C4-2B (cell line): ENCODE measurements at regions not wholly inside any gene's neighbourhood (a gene's known extent, or its start where the extent isn't known, plus 50 kb on each side); places are given as distances from the start of the nearest gene placed in this dataset.
"Not testable (repeated sequence)": the region's sequence is repeated elsewhere in the genome, so short reads cannot be mapped to it uniquely, and the experiment has no call there.

Experiments
- H3K27ac ChIP-seq: fragments of 450-650 bp; 2 replicates; pipeline ENCODE4 v1.5.1; 2017
- CTCF ChIP-seq: fragments of 450-650 bp; conservative IDR thresholded peaks from 2 replicates; pipeline ENCODE4 v1.5.1; 2017; ENCODE audit warnings: mild to moderate bottlenecking
- ZFX ChIP-seq: fragments of 450-650 bp; IDR thresholded peaks from 2 replicates; pipeline ENCODE4 v1.6.1; 2017

- H3K27ac ChIP-seq: no peak overlapping the region
- TF ChIP-seq CTCF (no peak), ZFX (no peak)
Measured at GRCh38 chr1:218518216-218518740, 173.1 kb downstream of the TGFB2 start.

GRCh38 chr1:218520646-218521045, 175.5 kb downstream of the TGFB2 start:
- not testable (repeated sequence) for H3K27ac ChIP-seq

- TF ChIP-seq ZFX: no peak
- peak; percentile 66 for TF ChIP-seq CTCF
Measured at GRCh38 chr1:218521414-218522169, 176.5 kb downstream of the TGFB2 start.

GRCh38 chr1:218524526-218524925, 179.4 kb downstream of the TGFB2 start:
- no peak for TF ChIP-seq ZFX
- TF ChIP-seq CTCF: no peak
- H3K27ac ChIP-seq: no peak overlapping the region

More at GRCh38 chr1:218521414-218522169, 176.5 kb downstream of the TGFB2 start:
- no peak overlapping the region for H3K27ac ChIP-seq

GRCh38 chr1:218525031-218525430, 179.9 kb downstream of the TGFB2 start:
- TF ChIP-seq ZFX (no peak), CTCF (no peak)
- H3K27ac ChIP-seq: no peak overlapping the region

- no peak overlapping the region for H3K27ac ChIP-seq
- TF ChIP-seq ZFX (no peak), CTCF (no peak)
Measured at GRCh38 chr1:218525451-218526197, 180.5 kb downstream of the TGFB2 start.

- no peak for TF ChIP-seq CTCF
- H3K27ac ChIP-seq: no peak overlapping the region
Measured at GRCh38 chr1:218526198-218526580, 181.1 kb downstream of the TGFB2 start.
